ENCODE measurements at regions not wholly inside any gene's neighbourhood (a gene's known extent, or its start where the extent isn't known, plus 50 kb on each side); places are given as distances from the start of the nearest gene placed in this dataset.
"Not testable (repeated sequence)": the region's sequence is repeated elsewhere in the genome, so short reads cannot be mapped to it uniquely, and the experiment has no call there.

DNA sequence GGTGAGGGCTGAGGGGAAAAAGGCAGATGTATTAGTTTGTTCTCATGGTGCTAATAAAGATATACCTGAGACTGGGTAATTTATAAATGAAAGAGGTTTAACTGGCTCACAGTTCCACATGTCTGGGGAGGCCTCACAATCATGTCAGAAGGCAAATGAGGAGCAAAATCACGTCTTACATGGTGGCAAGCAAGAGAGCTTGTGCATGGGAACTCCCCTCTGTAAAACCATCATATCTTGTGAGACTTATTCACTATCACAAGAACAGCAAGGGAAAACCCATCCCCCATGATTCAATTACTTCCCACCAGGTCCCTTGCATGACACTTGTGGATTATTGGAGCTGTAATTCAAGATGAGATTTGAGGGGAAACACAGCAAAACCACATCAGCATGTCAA is 1220.9 kb downstream of the GALC start:
- FAIRE-seq: no peak

DNA sequence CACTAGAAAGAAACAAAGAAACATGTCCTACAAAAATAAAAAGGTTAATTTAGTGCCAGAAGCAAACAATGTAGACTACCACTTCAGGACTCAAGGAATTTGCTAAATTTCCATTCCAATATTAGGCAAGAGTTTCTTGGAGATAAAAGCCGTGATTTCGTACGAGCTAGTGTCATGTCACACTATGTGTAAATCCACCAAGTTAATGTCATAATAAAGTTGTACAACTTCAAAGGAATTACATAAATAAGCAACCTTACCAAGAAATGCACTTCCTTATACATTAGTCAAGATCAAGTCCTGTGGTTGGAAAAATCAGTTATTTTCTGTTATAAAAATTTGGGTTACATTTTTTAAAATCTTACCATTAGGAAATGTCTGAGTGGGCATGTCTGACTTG is 1222.8 kb downstream of the GALC start:
- FAIRE-seq: no peak

DNA sequence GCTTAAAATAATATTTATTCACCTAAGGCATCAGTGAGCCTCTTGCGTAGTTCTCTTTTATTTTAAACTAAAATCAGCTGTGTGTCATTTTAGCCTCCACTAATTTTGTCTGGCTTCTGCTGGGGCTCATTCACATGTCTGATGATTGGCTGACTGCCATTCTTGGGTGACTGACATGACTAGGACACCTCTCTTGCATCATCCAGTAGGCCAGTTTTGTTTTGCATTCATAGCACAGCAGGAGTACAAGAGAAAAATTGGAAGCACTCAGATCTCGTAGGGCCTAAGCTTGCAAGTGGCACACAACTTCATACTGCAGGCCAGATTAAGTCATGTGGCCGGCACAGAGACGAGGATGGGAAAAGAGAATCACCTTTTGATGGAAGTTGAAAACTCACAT is 1226.5 kb downstream of the GALC start:
- FAIRE-seq: no peak

DNA sequence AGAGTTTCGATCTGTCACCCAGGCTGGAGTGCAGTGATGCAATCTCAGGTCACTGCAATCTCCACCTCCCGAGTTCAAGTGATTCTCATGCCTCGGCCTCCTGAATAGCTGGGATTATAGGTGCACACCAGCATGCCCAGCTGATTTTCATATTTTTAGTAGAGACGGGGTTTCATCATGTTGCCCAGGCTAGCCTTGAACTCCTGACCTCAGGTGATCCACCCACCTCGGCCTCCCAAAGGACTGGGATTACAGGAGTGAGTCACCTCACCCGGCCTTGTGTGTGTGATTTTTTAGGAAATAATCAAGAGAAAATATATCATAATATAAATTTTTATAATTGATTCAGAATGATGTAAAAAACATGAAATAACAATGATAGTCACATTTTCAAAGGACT is 1231.4 kb downstream of the GALC start:
- no peak for FAIRE-seq

DNA sequence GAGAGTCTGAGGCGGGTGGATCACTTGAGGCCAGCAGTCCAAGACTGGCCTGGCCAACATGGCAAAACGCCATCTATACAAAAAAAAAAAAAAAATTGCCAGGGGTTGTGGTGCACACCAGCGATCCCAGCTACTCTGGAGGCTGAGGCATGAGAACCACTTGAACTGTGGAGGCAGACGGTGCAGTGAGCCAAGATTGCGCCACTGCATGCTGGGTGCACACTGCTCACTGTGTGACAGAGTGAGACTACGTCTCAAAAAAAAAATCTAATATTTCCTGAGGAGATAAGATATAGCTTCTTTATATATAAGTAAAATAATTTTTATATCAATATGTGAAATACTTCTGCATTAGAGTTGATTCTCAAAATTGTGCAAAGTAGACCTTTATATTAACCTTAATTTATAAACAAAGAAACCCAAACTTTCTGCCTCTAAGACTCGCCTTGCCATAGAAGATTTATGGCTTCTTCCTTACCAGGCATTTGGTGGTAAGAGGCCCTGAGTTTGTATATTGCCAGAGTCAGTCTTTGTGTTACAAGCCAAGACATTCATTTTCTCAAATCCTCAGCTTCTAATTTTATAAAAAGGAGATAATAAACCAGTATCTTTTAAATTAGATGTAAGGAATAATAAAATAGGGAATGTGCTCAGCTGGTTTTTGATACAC is 1226.7 kb downstream of the FLRT2 start:
- FAIRE-seq: no peak

DNA sequence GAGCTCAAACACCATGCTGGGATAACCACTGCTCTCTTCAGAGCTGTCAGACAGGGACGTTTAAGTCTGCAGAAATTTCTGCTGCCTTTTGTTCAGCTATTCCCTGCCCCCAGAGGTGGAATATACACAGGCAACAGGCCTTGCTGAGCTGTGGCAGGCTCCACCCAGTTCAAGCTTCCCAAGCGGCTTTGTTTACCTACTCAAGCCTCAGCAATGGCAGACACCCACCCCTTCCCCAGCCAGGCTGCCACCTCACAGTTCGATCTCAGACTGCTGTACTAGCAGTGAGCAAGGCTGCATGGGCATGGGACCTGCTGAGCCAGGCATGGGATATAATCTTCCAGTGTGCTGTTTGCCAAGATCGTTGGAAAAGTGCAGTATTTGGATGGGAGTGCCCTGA is 1220.5 kb downstream of the FLRT2 start:
- not testable (repeated sequence) for FAIRE-seq

DNA sequence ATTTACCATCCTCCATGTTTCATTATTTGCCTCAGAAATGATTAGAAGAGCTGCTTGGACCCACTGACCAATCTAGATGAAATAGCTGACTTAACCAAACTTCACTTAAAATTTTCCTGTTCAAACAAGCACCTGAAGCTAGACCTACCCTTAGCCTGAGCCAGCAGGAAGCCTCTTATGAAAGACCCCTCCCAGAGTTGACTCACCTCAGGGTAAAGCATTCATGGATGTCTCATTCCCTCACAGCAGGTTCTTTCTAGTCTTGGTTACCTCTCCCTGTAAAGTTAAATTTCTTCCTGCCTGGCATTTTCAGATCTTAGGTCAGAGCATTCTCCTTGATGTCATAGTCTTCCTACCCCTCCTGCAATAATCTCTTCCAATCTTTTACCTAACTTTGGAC is 1209.8 kb downstream of the FLRT2 start:
- no peak for FAIRE-seq

DNA sequence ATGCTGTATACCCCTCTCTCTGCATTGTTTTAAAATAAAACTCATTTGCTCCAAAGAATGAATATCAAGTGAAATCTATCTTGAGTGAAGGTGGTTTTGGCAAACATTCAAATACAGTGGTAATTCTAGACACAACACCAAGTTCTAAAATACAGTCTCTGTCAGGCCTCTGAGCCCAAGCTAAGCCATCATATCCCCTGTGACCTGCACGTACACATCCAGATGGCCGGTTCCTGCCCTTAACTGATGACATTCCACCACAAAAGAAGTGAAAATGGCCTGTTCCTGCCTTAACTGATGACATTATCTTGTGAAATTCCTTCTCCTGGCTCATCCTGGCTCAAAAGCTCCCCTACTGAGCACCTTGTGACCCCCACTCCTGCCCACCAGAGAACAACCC is 1201.5 kb downstream of the FLRT2 start:
- FAIRE-seq: not testable (repeated sequence)

DNA sequence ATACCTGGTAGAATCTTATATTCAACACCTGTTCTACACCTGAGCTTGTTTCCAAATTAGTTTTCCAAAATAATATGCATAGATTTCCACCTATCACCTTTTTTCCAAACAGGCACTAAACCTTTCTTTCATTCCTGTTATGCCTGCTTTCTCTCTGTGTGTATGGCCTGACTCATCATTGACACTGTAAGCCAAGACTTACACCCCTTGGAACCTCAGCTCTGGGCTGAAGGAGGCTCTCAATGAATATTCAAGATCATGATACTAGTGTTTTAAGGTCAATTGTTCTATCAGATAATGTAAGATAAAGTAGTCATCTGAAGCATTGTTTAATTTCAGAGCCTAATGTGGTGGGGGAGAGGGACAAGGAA is 1193.3 kb downstream of the FLRT2 start:
- FAIRE-seq: no peak

DNA sequence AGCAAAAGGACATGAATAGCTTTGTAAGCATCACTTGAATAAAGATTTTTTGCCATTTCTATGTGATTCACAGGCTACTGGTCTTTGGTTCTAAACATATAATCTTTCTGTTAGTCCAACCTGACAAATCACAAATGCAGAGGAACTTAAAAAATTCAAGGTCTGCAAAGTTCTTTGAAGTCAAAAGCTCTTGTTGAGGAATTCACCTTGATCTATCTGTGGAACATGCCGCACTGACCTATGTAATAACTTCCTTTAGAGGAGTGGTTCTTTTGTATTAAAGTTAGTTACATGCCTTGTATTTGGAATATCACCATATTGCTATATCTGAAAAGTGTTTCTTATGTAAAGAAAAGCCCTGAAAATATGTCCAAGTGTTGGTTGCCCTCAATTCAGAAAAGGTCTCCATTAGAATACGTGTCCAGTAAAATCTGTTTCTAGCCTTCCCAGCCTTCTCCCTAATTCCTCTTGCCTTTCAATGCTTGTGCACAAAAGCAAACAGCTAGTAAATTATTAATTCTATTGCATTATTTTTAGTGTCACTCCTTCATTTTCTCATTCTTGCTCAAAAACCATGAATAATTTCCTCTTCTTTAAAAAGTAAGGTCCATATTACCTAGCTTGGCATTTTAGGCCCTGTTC is 1192.8 kb downstream of the FLRT2 start:
- no peak for FAIRE-seq

DNA sequence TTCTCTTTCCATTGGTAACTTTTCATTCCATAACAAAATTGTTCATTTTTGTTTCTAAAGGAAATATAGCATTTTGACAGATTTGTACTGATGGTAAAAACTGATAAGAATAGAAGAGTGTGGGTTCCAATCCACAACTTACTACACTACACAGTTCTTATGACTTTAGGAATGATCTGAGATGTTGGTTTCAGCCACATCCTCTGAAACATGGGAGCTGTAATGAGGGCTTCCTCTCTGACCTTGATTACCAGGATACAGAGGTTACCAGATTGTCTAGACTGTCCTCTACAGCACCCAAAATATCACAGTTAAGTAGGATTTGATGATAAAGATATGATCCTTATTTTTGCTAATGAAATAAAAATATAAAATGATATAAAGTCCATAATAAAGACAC is 1184.6 kb downstream of the FLRT2 start:
- FAIRE-seq: no peak

DNA sequence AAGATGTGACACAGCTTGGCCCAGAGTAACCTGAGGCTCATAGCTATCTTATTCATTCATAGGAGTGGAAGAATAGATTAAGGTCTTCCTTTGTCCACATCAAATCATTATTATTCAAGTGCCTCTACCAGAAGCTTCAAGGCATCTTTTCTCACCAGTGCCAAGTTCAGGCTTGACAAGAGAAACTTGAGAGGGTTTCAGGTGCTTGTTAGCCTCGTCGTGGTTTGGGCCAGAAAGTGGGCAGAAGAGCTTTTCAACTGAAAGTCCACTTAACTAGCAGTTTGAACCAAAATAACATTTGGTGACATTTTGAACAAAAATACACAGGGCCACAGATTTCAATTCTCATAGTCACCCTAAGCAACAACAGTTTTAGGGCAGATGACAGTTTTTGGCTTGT is 1184.2 kb downstream of the FLRT2 start:
- no peak for FAIRE-seq

DNA sequence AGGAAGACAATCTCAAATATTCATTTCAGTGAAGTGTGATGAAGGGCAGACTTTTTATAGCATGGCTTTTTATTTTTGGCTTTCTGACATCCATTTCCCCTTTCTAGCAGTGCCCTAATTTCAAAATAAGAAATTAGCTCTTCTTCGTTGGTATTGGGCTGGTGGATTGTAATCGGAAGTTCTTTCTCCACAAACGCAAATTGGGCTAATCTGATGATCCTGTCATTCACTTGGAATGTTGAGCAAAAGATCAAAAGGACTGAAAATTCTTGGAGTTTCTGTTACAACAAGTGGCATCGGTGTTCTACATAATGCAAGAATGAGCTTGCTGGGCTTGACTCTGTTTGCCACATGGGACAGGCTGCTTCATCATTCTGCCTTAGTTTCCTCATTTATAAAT is 1182.8 kb downstream of the FLRT2 start:
- FAIRE-seq: no peak

DNA sequence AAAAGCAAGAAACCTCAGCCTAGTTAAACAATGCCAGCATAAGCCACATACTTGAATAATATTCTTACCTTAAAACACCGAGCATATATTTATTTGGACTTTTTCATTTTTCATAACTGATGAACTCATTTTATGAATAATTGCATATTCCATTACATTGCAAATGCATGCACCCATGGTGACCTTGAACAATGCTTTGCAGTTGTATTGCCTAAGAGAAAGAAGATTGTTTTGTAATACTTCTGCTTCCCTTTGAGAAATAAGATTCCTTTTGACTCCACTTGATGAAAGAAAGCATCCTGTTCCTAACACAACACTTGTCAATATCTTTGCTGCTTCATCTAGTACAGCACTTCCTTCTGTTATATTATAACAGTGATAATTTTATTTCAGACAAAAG is 1182.2 kb downstream of the FLRT2 start:
- no peak for FAIRE-seq

DNA sequence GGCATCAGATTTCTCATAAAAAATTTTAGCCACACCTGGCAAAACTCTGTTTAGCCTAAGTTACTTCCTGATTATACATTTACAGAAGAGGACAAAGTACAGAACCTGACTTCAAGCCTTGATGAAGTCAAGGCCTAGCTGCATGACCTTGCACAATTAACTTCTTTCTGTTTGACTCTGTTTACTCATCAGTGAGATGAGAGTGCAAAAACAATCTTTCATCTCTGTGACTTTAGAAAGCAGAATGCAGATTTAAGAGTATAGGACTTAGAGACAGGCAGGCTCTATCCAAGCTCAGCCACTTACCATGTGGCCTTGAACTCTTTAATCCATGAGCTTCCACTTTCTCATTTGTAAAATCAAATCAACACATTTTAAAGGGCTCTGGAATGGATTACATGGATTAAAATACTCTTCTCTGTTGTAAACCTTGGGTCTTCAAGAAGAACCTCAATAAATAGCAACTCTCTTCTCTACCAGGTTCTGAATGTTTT is 1178.9 kb downstream of the FLRT2 start:
- no peak for FAIRE-seq

DNA sequence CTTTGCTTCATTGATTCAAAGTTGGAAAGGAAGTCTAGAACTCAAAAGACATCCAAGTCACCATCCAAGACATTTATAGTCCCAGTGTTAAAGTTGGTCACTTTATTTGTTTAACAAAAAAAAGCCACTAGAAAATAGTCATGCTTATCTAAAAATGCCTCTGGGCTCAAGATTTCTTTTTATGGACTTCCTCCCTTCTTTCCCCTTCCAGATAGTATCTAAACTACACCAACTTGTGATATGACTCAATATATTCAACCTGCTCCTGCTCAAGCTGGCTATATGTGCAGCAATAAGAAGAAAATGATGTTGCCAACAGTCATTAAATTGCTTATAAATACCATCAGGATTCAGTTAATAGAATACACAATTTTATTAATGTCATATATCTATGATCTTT is 1177.1 kb downstream of the FLRT2 start:
- no peak for FAIRE-seq

DNA sequence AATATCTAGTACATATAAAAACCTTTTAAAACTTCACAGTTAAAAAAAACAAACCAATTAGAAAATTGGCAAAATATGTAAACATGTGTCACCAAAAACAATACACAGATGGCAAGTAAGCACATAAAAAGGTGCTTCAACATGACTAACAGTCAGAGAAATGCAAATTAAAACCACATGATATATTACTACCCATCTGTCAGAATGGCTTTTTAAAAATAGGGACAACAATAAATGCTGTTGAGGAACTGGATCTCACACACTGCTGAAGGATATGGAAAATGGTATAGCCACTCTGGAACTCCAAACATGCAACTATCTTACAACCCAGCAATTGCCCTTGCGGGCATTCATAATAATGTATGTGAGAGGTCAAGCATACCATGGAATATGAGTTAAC is 1153.6 kb downstream of the FLRT2 start:
- FAIRE-seq: no peak

DNA sequence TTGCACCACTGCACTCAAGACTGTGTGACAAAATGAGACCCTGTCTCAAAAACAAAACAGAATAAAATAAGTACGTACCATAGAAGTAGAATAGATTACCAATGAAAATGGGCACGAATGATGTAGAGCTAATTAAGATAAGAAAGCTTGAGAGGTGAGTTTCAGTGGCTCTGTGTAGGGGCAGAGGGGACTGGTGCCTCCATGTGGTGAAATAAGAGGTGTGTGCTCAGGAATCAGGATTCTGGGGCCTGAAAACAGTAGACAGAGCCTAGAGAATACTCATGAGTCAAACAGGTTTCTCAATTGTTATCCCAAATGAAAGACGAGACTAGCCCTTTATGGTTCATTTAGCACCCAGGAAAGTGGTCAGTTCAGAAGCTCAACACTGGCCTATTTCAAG is 1145.1 kb downstream of the FLRT2 start:
- FAIRE-seq: no peak

DNA sequence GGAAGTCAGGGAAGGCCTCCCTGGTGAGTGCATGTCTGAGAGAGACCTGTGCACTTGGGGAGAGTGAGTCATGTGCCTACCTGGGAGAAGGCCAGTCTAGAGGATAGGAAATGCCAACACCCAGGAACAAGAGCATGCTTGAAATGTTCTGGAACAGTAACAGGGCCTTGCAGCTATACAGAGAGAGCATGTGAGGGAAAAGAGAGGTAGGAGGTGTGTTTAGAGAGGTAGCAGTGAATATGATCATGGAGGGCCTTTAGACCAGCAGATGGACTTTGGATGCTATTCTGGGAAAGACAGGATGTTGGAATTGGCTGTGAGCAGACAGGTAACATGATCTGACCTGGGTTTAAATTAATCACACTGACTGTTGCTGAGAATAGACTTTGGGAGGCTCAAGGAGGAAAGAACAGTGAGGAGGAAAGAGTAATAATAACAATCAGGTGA is 1143.6 kb downstream of the FLRT2 start:
- no peak for FAIRE-seq

DNA sequence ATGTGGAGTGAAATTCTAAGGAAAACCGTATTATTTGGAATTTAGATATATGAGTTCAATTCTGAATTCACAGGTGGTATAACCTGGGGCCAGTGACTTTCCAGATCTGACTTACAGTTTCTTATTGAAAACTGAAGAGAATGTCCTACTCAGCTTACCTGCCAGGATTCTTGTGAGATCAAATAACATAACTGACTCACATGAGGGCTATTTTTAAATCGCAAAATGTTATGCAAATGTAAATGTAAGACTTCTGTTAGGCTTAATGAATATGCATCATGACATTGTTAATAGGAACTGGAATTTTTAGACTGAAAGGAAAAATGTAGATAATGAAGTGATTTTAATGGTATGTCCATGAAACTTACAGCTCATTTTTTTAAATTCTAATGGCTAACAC is 1142.1 kb downstream of the FLRT2 start:
- no peak for FAIRE-seq

DNA sequence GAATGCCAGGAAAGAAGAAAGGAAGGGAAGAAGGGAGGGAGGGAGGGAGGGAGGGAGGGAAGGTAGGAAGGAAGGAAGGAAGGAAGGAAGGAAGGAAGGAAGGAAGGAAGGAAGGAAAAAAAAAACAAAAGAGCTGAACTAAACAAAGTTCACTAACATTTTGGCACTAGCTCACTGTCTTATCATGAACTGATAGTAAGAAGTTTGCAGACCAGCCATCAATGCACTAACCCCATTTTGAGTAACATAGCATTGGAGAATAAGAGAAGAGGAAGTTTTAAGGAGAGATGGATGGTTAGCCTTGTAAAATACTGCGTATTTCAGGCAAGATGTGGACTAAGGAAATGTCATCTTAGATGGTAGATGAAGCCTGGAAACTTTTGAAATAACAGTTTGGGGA is 1136.0 kb downstream of the FLRT2 start:
- no peak for FAIRE-seq

DNA sequence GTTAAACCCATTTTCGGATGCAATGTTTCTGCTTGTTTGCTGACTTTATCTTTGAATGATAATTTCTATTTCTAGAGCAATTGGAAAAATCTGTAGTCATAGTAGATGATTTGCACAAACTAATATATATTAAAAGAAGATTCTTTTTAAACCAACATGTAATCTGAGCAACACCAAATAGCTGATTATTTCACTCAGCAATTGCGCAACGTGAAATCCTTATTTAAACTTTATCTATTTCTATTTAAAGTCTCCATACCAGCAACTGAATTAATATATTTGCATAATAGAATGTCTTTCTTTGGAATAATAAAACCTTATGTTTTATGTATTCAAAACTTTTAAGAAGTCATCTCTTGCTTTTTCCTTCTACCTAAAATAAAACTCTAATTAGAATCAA is 1132.4 kb downstream of the FLRT2 start:
- FAIRE-seq: no peak

DNA sequence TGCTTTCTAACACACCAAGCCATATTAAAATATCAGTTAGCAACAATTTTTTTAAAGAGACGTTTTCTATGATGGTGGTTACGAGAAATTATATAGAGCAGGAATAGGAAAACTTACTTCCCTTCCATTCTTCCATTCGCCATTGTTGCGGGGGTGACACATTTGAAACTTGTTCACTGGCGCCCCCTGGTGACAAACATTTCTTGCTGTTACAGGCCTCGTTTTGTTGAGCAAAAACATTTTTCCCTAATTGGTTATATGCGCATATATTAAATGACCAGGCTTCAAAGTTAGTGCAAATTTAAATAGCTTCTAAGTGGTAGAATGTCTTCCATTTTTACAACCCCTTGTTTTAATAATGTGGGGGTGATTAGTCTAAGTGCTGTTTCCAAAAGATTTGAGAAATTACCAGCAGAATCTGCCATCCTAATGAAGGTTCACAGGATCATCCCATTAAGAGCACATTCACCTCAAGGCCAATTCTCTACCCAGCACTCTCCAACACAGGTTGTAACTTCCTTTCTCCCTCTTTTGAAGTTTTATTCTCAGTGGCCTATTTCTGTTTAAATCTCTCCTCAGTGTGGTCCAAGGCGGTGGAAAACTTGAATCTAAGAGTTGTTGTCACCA is 1124.7 kb downstream of the FLRT2 start:
- FAIRE-seq: no peak

DNA sequence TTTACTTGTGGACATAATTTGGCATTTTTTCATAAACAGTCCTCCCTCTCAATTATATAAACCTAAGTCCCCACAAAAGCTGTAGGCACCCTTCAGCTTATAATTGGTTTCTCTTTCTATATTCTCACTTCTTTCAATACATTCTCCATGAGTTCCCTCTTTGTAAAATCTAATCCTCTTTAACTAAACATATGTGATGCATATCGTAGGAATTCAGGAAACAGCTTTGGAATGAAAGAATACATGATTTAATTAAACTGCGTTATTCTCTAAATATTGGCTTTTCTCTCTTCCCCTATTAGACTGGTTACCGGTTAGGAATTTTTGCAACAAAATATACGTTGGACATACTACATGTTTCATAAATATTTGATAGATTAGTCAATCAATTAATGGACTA is 1122.6 kb downstream of the FLRT2 start:
- FAIRE-seq: no peak
